ENCODE measurements at regions not wholly inside any gene's neighbourhood (a gene's known extent, or its start where the extent isn't known, plus 50 kb on each side); places are given as distances from the start of the nearest gene placed in this dataset.

DNA sequence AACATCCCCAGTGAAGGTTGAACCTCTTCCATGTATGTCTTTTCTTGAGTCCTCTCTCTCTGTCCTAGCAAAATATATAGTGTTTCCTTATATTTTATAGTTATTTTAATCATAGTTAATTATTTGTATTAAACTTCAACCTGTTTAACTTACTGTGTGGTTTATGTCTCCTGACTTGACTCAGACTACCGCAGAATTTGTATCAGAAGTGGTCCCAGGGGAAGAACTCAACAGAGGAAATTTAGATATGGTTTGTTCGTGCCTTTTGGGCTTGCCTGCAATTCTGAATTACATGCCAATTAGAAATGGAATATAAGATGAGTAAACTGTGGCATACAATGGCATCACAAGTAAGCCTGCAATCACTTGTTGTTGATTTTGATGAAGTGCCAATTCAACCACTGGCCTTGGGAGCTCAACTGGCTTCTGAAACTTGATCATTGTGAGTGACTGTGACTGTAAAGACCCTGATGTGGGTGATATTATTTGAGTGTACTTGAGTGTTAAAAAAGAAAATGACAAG, 1459.5 kb upstream of the PCDH20 start:
- TF ChIP-seq, protein P1, sequence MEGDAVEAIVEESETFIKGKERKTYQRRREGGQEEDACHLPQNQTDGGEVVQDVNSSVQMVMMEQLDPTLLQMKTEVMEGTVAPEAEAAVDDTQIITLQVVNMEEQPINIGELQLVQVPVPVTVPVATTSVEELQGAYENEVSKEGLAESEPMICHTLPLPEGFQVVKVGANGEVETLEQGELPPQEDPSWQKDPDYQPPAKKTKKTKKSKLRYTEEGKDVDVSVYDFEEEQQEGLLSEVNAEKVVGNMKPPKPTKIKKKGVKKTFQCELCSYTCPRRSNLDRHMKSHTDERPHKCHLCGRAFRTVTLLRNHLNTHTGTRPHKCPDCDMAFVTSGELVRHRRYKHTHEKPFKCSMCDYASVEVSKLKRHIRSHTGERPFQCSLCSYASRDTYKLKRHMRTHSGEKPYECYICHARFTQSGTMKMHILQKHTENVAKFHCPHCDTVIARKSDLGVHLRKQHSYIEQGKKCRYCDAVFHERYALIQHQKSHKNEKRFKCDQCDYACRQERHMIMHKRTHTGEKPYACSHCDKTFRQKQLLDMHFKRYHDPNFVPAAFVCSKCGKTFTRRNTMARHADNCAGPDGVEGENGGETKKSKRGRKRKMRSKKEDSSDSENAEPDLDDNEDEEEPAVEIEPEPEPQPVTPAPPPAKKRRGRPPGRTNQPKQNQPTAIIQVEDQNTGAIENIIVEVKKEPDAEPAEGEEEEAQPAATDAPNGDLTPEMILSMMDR (IDR thresholded peaks at IDR 0.05) = no peak
- TF ChIP-seq ZFX (IDR thresholded peaks at IDR 0.05; ENCODE audit: borderline replicate concordance) = no peak

Data from 22Rv1 (cell line).